AG04449 (cell line): ENCODE measurements at regions not wholly inside any gene's neighbourhood (a gene's known extent, or its start where the extent isn't known, plus 50 kb on each side); places are given as distances from the start of the nearest gene placed in this dataset.
"Not testable (repeated sequence)": the region's sequence is repeated elsewhere in the genome, so short reads cannot be mapped to it uniquely, and the experiment has no call there.

Source experiments
- CTCF ChIA-PET: fragments of 350-600 bp; formaldehyde crosslinking; extraction: SDS; loops from one replicate; lab custom pipeline; 2021; ENCODE audit warnings: antibody characterized with exemption; lab: Yijun Ruan, JAX
- POLR2A ChIA-PET: fragments of 400-600, 350-600 bp; formaldehyde crosslinking; extraction: SDS; loops from one replicate; lab custom pipeline; 2020; ENCODE audit warnings: antibody characterized with exemption, inconsistent platforms; lab: Yijun Ruan, JAX
- DNase-seq: peaks from one replicate; pipeline ENCODE4 v3.0.0-alpha.2; 2010; ENCODE audit warnings: low read depth, low spot score
- H3K4me3 ChIP-seq: 2 replicates; pipeline ENCODE4 v1.5.1; 2011; ENCODE audit warnings: low read depth, mild to moderate bottlenecking, control low read depth, low read length
- CTCF ChIP-seq: IDR thresholded peaks from one replicate; pipeline ENCODE4 v1.5.1; 2011; ENCODE audit warnings: mild to moderate bottlenecking, moderate library complexity, low read length, control low read depth, inconsistent platforms; ENCODE audit not compliant: insufficient read depth; ENCODE audit errors: missing control alignments

GRCh38 chr13:53276265-53276664 is 247.7 kb downstream of the OLFM4 start:
- ChIA-PET CTCF (no interaction called here), POLR2A (no interaction called here)
- H3K4me3 ChIP-seq: no peak overlapping the region
- DNase-seq: no peak
- no peak for TF ChIP-seq CTCF

- no peak overlapping the region for H3K4me3 ChIP-seq
- POLR2A ChIA-PET: no interaction called here
- no peak for DNase-seq
- CTCF ChIA-PET: no interaction called here
- TF ChIP-seq CTCF: no peak
These were observed 253.1 kb downstream of the OLFM4 start for GRCh38 chr13:53281677-53282076.

GRCh38 chr13:53285896-53286430 is 257.4 kb downstream of the OLFM4 start:
- DNase-seq: no peak
- ChIA-PET CTCF (no interaction called here), POLR2A (no interaction called here)
- no peak for TF ChIP-seq CTCF
- H3K4me3 ChIP-seq: no peak overlapping the region

- no peak overlapping the region for H3K4me3 ChIP-seq
- DNase-seq: no peak
- no peak for TF ChIP-seq CTCF
- POLR2A ChIA-PET: no interaction called here
- CTCF ChIA-PET: no interaction called here
These were observed 269.8 kb downstream of the OLFM4 start for GRCh38 chr13:53298396-53298795.

GRCh38 chr13:53301449-53301848 is 272.8 kb downstream of the OLFM4 start:
- no peak for TF ChIP-seq CTCF
- ChIA-PET POLR2A (no interaction called here), CTCF (no interaction called here)
- H3K4me3 ChIP-seq: no peak overlapping the region
- DNase-seq: no peak

GRCh38 chr13:53305419-53305818 is 276.8 kb downstream of the OLFM4 start:
- CTCF ChIA-PET, DNase-seq, POLR2A ChIA-PET, H3K4me3 ChIP-seq: not testable (repeated sequence)

GRCh38 chr13:53310786-53311185 is 282.2 kb downstream of the OLFM4 start:
- TF ChIP-seq CTCF: no peak
- no peak overlapping the region for H3K4me3 ChIP-seq
- ChIA-PET POLR2A (no interaction called here), CTCF (no interaction called here)
- DNase-seq: no peak
